ENCODE measurements at regions not wholly inside any gene's neighbourhood (a gene's known extent, or its start where the extent isn't known, plus 50 kb on each side); places are given as distances from the start of the nearest gene placed in this dataset.

DNA sequence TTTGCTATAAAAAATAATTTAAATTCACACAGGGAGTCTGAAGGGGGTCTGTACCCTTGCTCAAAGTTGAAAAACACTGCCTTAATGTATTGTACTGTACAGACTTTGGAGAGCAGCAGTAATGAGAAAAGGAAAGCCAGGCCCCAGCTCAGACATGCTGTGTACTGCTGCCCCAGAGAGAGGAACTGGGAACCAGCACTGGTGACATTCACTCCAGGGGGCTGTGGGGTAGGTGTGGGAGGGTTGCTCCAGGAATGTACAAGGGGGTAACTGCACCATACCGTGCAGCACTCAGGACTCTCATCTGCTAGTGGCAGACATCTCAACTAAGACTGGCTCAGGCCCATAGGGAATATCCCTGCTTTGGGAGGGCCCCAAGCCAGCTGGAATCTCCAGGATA lies 146.0 kb upstream of the RMP24 start:
- Mint-ChIP-seq H3K36me3 (ENCODE audit: low read depth) (no peaks in the 10 kb centered on the region), H3K27ac (ENCODE audit: unreplicated experiment) (no peak overlapping the region), H3K4me3 (no peak overlapping the region), H3K9me3 (peaks cover 5% of the 10 kb centered on the region), H3K27me3 (ENCODE audit: low read depth) (peaks cover 5% of the 10 kb centered on the region), H3K4me1 (no peaks in the 10 kb centered on the region)
- TF ChIP-seq, protein P1, sequence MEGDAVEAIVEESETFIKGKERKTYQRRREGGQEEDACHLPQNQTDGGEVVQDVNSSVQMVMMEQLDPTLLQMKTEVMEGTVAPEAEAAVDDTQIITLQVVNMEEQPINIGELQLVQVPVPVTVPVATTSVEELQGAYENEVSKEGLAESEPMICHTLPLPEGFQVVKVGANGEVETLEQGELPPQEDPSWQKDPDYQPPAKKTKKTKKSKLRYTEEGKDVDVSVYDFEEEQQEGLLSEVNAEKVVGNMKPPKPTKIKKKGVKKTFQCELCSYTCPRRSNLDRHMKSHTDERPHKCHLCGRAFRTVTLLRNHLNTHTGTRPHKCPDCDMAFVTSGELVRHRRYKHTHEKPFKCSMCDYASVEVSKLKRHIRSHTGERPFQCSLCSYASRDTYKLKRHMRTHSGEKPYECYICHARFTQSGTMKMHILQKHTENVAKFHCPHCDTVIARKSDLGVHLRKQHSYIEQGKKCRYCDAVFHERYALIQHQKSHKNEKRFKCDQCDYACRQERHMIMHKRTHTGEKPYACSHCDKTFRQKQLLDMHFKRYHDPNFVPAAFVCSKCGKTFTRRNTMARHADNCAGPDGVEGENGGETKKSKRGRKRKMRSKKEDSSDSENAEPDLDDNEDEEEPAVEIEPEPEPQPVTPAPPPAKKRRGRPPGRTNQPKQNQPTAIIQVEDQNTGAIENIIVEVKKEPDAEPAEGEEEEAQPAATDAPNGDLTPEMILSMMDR (conservative IDR thresholded peaks at IDR 0.05), result no peak
- DNase-seq (ENCODE audit: low read depth, low spot score), result no peak

DNA sequence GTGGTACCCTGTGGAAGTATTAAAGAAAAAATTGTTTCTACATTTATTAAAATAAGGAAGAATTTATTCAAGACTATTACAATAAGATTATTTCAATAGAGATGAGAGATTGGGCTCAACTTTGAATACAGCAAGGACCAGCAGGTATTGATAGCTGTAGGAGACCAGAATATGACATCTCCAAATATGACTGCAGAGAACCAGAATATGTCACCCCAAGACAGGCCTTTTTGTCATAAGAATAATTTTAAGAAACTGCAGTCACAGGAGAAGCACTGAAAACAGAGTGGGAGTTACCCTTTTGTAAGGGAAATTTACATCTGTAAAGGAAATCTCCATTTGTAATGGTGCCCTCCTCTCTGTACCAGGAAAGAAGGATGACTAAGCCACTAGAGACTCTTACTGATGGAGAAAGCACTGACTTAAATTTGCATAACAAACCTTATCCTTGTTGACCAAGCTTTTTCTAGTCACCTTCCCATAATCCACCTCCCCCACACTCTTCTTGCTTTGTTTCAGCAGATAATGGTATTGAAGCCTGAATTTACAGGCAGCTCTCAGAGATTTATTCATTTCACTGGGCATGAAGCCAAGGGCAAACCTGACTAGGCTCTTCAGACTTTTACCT lies 145.1 kb upstream of the RMP24 start:
- DNase-seq (ENCODE audit: low read depth, low spot score), result no peak
- Mint-ChIP-seq H3K27ac (ENCODE audit: unreplicated experiment) (no peak overlapping the region), H3K4me3 (no peak overlapping the region), H3K27me3 (ENCODE audit: low read depth) (peaks cover 5% of the 10 kb centered on the region), H3K9me3 (peaks cover 5% of the 10 kb centered on the region), H3K36me3 (ENCODE audit: low read depth) (no peaks in the 10 kb centered on the region), H3K4me1 (no peaks in the 10 kb centered on the region)
- TF ChIP-seq, protein P1 (conservative IDR thresholded peaks at IDR 0.05), result no peak

DNA sequence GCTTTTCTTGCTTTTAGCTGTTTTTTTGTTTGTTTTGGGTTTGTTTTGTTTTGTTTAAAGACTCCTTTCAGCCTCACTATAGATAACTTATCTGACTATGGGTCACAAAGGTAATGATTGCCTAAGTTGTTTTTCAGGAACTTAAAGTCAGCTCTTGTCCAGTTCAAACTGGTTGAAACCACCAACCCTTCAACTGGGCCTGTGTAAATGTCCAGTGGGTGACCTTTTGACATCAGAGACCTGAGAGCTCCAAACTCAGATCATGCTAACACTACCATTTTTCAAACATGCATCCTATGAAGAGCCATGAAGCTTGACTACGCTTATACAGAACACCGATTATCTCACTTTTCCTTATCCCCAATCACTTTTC lies 144.6 kb upstream of the RMP24 start:
- no peaks in the 10 kb centered on the region for H3K36me3 Mint-ChIP-seq (ENCODE audit: low read depth)
- no peak overlapping the region for H3K27ac Mint-ChIP-seq (ENCODE audit: unreplicated experiment)
- H3K4me3 Mint-ChIP-seq, result no peak overlapping the region
- DNase-seq (ENCODE audit: low read depth, low spot score), result no peak
- peaks cover 6% of the 10 kb centered on the region for H3K27me3 Mint-ChIP-seq (ENCODE audit: low read depth)
- TF ChIP-seq, protein P1 (conservative IDR thresholded peaks at IDR 0.05), result no peak
- peaks cover 5% of the 10 kb centered on the region for H3K9me3 Mint-ChIP-seq
- no peaks in the 10 kb centered on the region for H3K4me1 Mint-ChIP-seq

DNA sequence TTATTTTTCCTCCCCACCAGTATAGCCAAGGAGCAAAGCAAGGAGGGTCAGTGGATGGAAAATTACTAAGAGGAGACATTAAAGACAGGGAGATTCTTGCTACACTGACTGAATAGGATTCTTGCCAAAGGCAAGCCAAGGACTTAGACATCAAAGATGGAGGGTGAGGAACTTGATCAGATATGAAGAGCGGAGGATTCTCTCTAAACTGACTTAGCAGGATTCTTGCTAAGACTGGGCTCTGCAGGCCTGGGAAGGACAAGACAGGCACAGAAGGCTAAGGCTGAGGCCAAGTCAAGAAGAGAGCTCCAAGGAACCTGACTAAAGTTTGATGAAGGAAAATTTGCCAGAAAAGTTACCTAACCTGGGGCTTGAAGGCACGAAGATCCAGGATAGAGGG lies 143.9 kb upstream of the RMP24 start:
- no peak overlapping the region for H3K4me3 Mint-ChIP-seq
- no peak for DNase-seq (ENCODE audit: low read depth, low spot score)
- no peaks in the 10 kb centered on the region for H3K36me3 Mint-ChIP-seq (ENCODE audit: low read depth)
- peaks cover 5% of the 10 kb centered on the region for H3K9me3 Mint-ChIP-seq
- H3K27me3 Mint-ChIP-seq (ENCODE audit: low read depth), result peaks cover 11% of the 10 kb centered on the region
- H3K27ac Mint-ChIP-seq (ENCODE audit: unreplicated experiment), result peak overlapping the region; percentile 9
- TF ChIP-seq, protein P1 (conservative IDR thresholded peaks at IDR 0.05), result no peak
- no peaks in the 10 kb centered on the region for H3K4me1 Mint-ChIP-seq

DNA sequence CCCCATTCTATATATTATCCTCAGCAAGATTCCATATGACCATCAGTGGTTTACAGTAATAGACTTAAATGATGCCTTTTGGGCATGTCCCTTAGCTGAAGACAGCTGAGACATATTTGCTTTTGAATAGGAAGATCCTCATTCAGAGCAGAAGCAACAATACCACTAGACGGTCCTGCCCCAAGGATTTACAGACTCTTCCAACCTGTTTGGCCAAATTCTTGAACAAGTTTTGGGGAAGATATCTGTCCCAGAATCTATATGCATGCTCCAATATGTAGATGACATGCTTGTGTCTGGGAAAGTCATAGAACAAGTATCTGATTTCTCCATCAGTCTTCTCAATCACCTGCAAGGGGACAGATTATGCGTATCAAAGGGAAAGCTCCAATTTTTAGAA lies 137.1 kb upstream of the RMP24 start:
- no peaks in the 10 kb centered on the region for H3K36me3 Mint-ChIP-seq (ENCODE audit: low read depth)
- no peak overlapping the region for H3K27ac Mint-ChIP-seq (ENCODE audit: unreplicated experiment)

More for the DNA sequence above, 137.1 kb upstream of the RMP24 start:
- Mint-ChIP-seq H3K4me3 (no peak overlapping the region), H3K9me3 (peaks cover 4% of the 10 kb centered on the region), H3K27me3 (ENCODE audit: low read depth) (peaks cover 11% of the 10 kb centered on the region), H3K4me1 (no peaks in the 10 kb centered on the region)
- TF ChIP-seq, protein P1 (conservative IDR thresholded peaks at IDR 0.05), result no peak
- DNase-seq (ENCODE audit: low read depth, low spot score), result no peak
